Tibial nerve (tissue), 4 donors: ENCODE measurements at regions not wholly inside any gene's neighbourhood (a gene's known extent, or its start where the extent isn't known, plus 50 kb on each side); places are given as distances from the start of the nearest gene placed in this dataset.

ENCODE experiments used
- CTCF ChIP-seq, 5 experiments: fragments of 200-600 bp in 3 of 5; fragments of 450-650 bp in 2 of 5; sonication (generic) in 3 of 5; IDR thresholded peaks; one replicate each; pipeline ENCODE4 v1.5.1; 2016 to 2019; ENCODE audit warnings: antibody characterized with exemption in 5 of 5, mild to moderate bottlenecking in 3 of 5, moderate library complexity in 2 of 5
- EP300 ChIP-seq, 2 donors: sonication (generic); formaldehyde crosslinking; IDR thresholded peaks; one replicate each; pipeline ENCODE4 v1.6.1; 2017; ENCODE audit warnings: antibody characterized with exemption in 2 of 2, mild to moderate bottlenecking in 1 of 2
- POLR2A ChIP-seq, 2 donors: fragments of 450-650 bp; IDR thresholded peaks; one replicate each; pipeline ENCODE4 v1.6.1; 2017; ENCODE audit warnings: antibody characterized with exemption in 2 of 2, mild to moderate bottlenecking in 2 of 2, moderate library complexity in 2 of 2

GRCh38 chr9:86818636-86819035 lies 128.7 kb downstream of the GAS1 start:
- TF ChIP-seq CTCF (IDR thresholded peaks at IDR 0.05) (no peak), POLR2A (IDR thresholded peaks at IDR 0.05) (no peak), EP300 (IDR thresholded peaks at IDR 0.05) (no peak)
